ENCODE measurements at regions not wholly inside any gene's neighbourhood (a gene's known extent, or its start where the extent isn't known, plus 50 kb on each side); places are given as distances from the start of the nearest gene placed in this dataset.

GRCh38 chr4:32771491-32771890 is 2051.3 kb downstream of the PCDH7 start:
- H3K4me3 ChIP-seq (ENCODE audit: low read length in 3 of 3) = no peak overlapping the region
- H3K9me3 ChIP-seq (ENCODE audit: control insufficient read depth in 2 of 3, insufficient read depth in 1 of 3, low read length in 3 of 3) = no peaks in the 10 kb centered on the region
- intact Hi-C loops (cut with DNase I) = no loop called here
- TF ChIP-seq CTCF (IDR thresholded peaks at IDR 0.05; ENCODE audit: borderline replicate concordance, extremely low read depth, insufficient read depth) = no peak
- H3K4me1 ChIP-seq (ENCODE audit: control insufficient read depth in 2 of 3, insufficient read depth in 2 of 3, low read depth in 1 of 3, low read length in 3 of 3) = no peaks in the 10 kb centered on the region
- no peaks in the 10 kb centered on the region for H3K36me3 ChIP-seq (ENCODE audit: control insufficient read depth in 2 of 3, insufficient read depth in 3 of 3, low read length in 3 of 3)
- FAIRE-seq = no peak
- no peak overlapping the region for H3K27ac ChIP-seq (ENCODE audit: low read depth in 2 of 2, low read length in 2 of 2)
- no peaks in the 10 kb centered on the region for H3K27me3 ChIP-seq (ENCODE audit: control insufficient read depth, insufficient read depth, low read length)
- DNase-seq = no peak
- no peak overlapping the region for H3K9ac ChIP-seq (ENCODE audit: low read length in 3 of 3)

GRCh38 chr4:32775049-32775448 is 2054.9 kb downstream of the PCDH7 start:
- intact Hi-C loops (cut with DNase I) = no loop called here
- H3K27me3 ChIP-seq (ENCODE audit: control insufficient read depth, insufficient read depth, low read length) = no peaks in the 10 kb centered on the region
- no peaks in the 10 kb centered on the region for H3K4me1 ChIP-seq (ENCODE audit: control insufficient read depth in 2 of 3, insufficient read depth in 2 of 3, low read depth in 1 of 3, low read length in 3 of 3)
- FAIRE-seq (no peak), DNase-seq (peak in 2 of 5 donors; percentile 25 to 56)
- peak; percentile 51 for TF ChIP-seq CTCF (IDR thresholded peaks at IDR 0.05; ENCODE audit: borderline replicate concordance, extremely low read depth, insufficient read depth)
- H3K27ac ChIP-seq (ENCODE audit: low read depth in 2 of 2, low read length in 2 of 2) = no peak overlapping the region
- no peak overlapping the region for H3K4me3 ChIP-seq (ENCODE audit: low read length in 3 of 3)
- no peak overlapping the region for H3K9ac ChIP-seq (ENCODE audit: low read length in 3 of 3)
- H3K36me3 ChIP-seq (ENCODE audit: control insufficient read depth in 2 of 3, insufficient read depth in 3 of 3, low read length in 3 of 3) = no peaks in the 10 kb centered on the region
- no peaks in the 10 kb centered on the region for H3K9me3 ChIP-seq (ENCODE audit: control insufficient read depth in 2 of 3, insufficient read depth in 1 of 3, low read length in 3 of 3)

GRCh38 chr4:32776435-32777203 is 2056.4 kb downstream of the PCDH7 start:
- no peaks in the 10 kb centered on the region for H3K36me3 ChIP-seq (ENCODE audit: control insufficient read depth in 2 of 3, insufficient read depth in 3 of 3, low read length in 3 of 3)
- no peaks in the 10 kb centered on the region for H3K4me1 ChIP-seq (ENCODE audit: control insufficient read depth in 2 of 3, insufficient read depth in 2 of 3, low read depth in 1 of 3, low read length in 3 of 3)
- FAIRE-seq (no peak), DNase-seq (no peak)
- H3K9ac ChIP-seq (ENCODE audit: low read length in 3 of 3) = no peak overlapping the region
- no peaks in the 10 kb centered on the region for H3K27me3 ChIP-seq (ENCODE audit: control insufficient read depth, insufficient read depth, low read length)
- H3K9me3 ChIP-seq (ENCODE audit: control insufficient read depth in 2 of 3, insufficient read depth in 1 of 3, low read length in 3 of 3) = no peaks in the 10 kb centered on the region
- no peak overlapping the region for H3K27ac ChIP-seq (ENCODE audit: low read depth in 2 of 2, low read length in 2 of 2)
- intact Hi-C loops (cut with DNase I) = no loop called here
- TF ChIP-seq CTCF (IDR thresholded peaks at IDR 0.05; ENCODE audit: borderline replicate concordance, extremely low read depth, insufficient read depth) = no peak
- no peak overlapping the region for H3K4me3 ChIP-seq (ENCODE audit: low read length in 3 of 3)

- Histone ChIP-seq H3K4me3 (ENCODE audit: low read length in 3 of 3) (no peak overlapping the region), H3K9ac (ENCODE audit: low read length in 3 of 3) (no peak overlapping the region), H3K27me3 (ENCODE audit: control insufficient read depth, insufficient read depth, low read length) (no peaks in the 10 kb centered on the region), H3K36me3 (ENCODE audit: control insufficient read depth in 2 of 3, insufficient read depth in 3 of 3, low read length in 3 of 3) (no peaks in the 10 kb centered on the region), H3K4me1 (ENCODE audit: control insufficient read depth in 2 of 3, insufficient read depth in 2 of 3, low read depth in 1 of 3, low read length in 3 of 3) (no peaks in the 10 kb centered on the region), H3K27ac (ENCODE audit: low read depth in 2 of 2, low read length in 2 of 2) (no peak overlapping the region), H3K9me3 (ENCODE audit: control insufficient read depth in 2 of 3, insufficient read depth in 1 of 3, low read length in 3 of 3) (no peaks in the 10 kb centered on the region)
- FAIRE-seq (no peak), DNase-seq (no peak)
- intact Hi-C loops (cut with DNase I) = no loop called here
- TF ChIP-seq CTCF (IDR thresholded peaks at IDR 0.05; ENCODE audit: borderline replicate concordance, extremely low read depth, insufficient read depth) = no peak
Measured at GRCh38 chr4:32778025-32778424, 2057.9 kb downstream of the PCDH7 start.

Data from kidney (tissue), 13 donors.